SK-N-MC (cell line): ENCODE measurements at regions not wholly inside any gene's neighbourhood (a gene's known extent, or its start where the extent isn't known, plus 50 kb on each side); places are given as distances from the start of the nearest gene placed in this dataset.

Source experiments
- EZH2 ChIP-seq: fragments of 200-600 bp; sonication (generic); IDR thresholded peaks from one replicate; pipeline ENCODE4 v1.6.1; 2017; ENCODE audit warnings: antibody characterized with exemption
- POLR2AphosphoS5 ChIP-seq: IDR thresholded peaks from 2 replicates; pipeline ENCODE4 v1.6.1; 2012; ENCODE audit warnings: mild to moderate bottlenecking, low read depth, low read length, borderline replicate concordance

- TF ChIP-seq EZH2 (no peak), POLR2AphosphoS5 (no peak)
These were observed 254.6 kb downstream of the MTRR start for GRCh38 chr5:8123559-8123958.
